WTC11 (cell line): ENCODE measurements at regions not wholly inside any gene's neighbourhood (a gene's known extent, or its start where the extent isn't known, plus 50 kb on each side); places are given as distances from the start of the nearest gene placed in this dataset.

Experiments
- ATAC-seq: fragments of 200-7000 bp; cut with Tn5 transposase; 2 replicates; pipeline ENCODE4 v1.10.0; 2021; ENCODE audit warnings: mild to moderate bottlenecking, moderate library complexity
- CTCF ChIA-PET: fragments of 300-600 bp; sonication (Branson Sonifier 250); formaldehyde crosslinking; loops from one replicate; lab custom pipeline; 2021; ENCODE audit warnings: antibody characterized with exemption; lab: Charles Lee
- POLR2A ChIA-PET: fragments of 350-600 bp; sonication (Branson Sonifier 250); formaldehyde crosslinking; loops from one replicate; lab custom pipeline; 2021; ENCODE audit warnings: antibody characterized with exemption; lab: Charles Lee
- DNase-seq: peaks from one replicate; pipeline ENCODE4 v3.0.0; 2021; ENCODE audit warnings: low spot score
- H3K27ac Mint-ChIP-seq: 2 replicates; pipeline ENCODE4 v1.8.0; 2021; ENCODE audit warnings: mixed read lengths
- H3K27me3 Mint-ChIP-seq: 2 replicates; pipeline ENCODE4 v1.8.0; 2021; ENCODE audit warnings: low read depth, mild to moderate bottlenecking, moderate library complexity, mixed read lengths
- H3K36me3 Mint-ChIP-seq: 2 replicates; pipeline ENCODE4 v1.8.0; 2021; ENCODE audit warnings: mixed read lengths
- H3K4me1 Mint-ChIP-seq: 2 replicates; pipeline ENCODE4 v1.8.0; 2022; ENCODE audit warnings: mixed read lengths
- H3K4me3 Mint-ChIP-seq: 2 replicates; pipeline ENCODE4 v1.8.0; 2021; ENCODE audit warnings: mild to moderate bottlenecking, moderate library complexity, mixed read lengths
- H3K9me3 Mint-ChIP-seq: 2 replicates; pipeline ENCODE4 v1.8.0; 2021; ENCODE audit warnings: mixed read lengths
- CBFB ChIP-seq: sonication (generic); formaldehyde crosslinking; IDR thresholded peaks from 2 replicates; pipeline ENCODE4 v1.8.1; 2022; ENCODE audit warnings: mild to moderate bottlenecking, low read depth, missing genetic modification reagents
- CREM ChIP-seq: sonication (generic); formaldehyde crosslinking; IDR thresholded peaks from 2 replicates; pipeline ENCODE4 v1.8.1; 2022; ENCODE audit warnings: mild to moderate bottlenecking, missing genetic modification reagents, moderate library complexity
- E2F1 ChIP-seq: sonication (generic); formaldehyde crosslinking; IDR thresholded peaks from 2 replicates; pipeline ENCODE4 v1.8.0; 2022; ENCODE audit warnings: mild to moderate bottlenecking, missing genetic modification reagents
- E2F5 ChIP-seq: sonication (generic); formaldehyde crosslinking; IDR thresholded peaks from 2 replicates; pipeline ENCODE4 v1.8.1; 2022; ENCODE audit warnings: mild to moderate bottlenecking, moderate library complexity, missing genetic modification reagents
- EMX1 ChIP-seq: fragments of 250-450 bp; sonication (Bioruptor Pico); IDR thresholded peaks from 2 replicates; pipeline ENCODE4 v1.8.0; 2021; ENCODE audit warnings: mild to moderate bottlenecking
- FOXK1 ChIP-seq: sonication (generic); formaldehyde crosslinking; IDR thresholded peaks from 2 replicates; pipeline ENCODE4 v1.8.0; 2022; ENCODE audit warnings: mild to moderate bottlenecking, moderate library complexity, missing genetic modification reagents
- GABPB1 ChIP-seq: sonication (generic); formaldehyde crosslinking; IDR thresholded peaks from 2 replicates; pipeline ENCODE4 v1.8.1; 2023; ENCODE audit warnings: mild to moderate bottlenecking, missing genetic modification reagents
- IRF2 ChIP-seq: sonication (generic); formaldehyde crosslinking; IDR thresholded peaks from 2 replicates; pipeline ENCODE4 v1.8.0; 2022; ENCODE audit warnings: low read depth, missing genetic modification reagents, borderline replicate concordance
- JUN ChIP-seq: sonication (generic); formaldehyde crosslinking; IDR thresholded peaks from 2 replicates; pipeline ENCODE4 v1.8.0; 2023; ENCODE audit warnings: mild to moderate bottlenecking, missing genetic modification reagents
- NFATC4 ChIP-seq: fragments of 250-450 bp; sonication (Bioruptor Pico); IDR thresholded peaks from 2 replicates; pipeline ENCODE4 v1.9.0; 2021; ENCODE audit warnings: mild to moderate bottlenecking
- NR2C2 ChIP-seq: sonication (generic); formaldehyde crosslinking; IDR thresholded peaks from 2 replicates; pipeline ENCODE4 v1.8.0; 2022; ENCODE audit warnings: mild to moderate bottlenecking, missing genetic modification reagents
- NR3C1 ChIP-seq: sonication (generic); formaldehyde crosslinking; conservative IDR thresholded peaks from 2 replicates; pipeline ENCODE4 v1.8.1; 2023; ENCODE audit warnings: low read depth, mild to moderate bottlenecking, missing genetic modification reagents
- OVOL2 ChIP-seq: fragments of 250-450 bp; sonication (Bioruptor Pico); IDR thresholded peaks from 2 replicates; pipeline ENCODE4 v1.9.0; 2021; ENCODE audit warnings: mild to moderate bottlenecking, borderline replicate concordance
- PRDM15 ChIP-seq: sonication (generic); formaldehyde crosslinking; IDR thresholded peaks from 2 replicates; pipeline ENCODE4 v1.8.0; 2022; ENCODE audit warnings: missing genetic modification reagents
- PREB ChIP-seq: sonication (generic); formaldehyde crosslinking; IDR thresholded peaks from 2 replicates; pipeline ENCODE4 v1.8.1; 2022; ENCODE audit warnings: mild to moderate bottlenecking, missing genetic modification reagents, moderate library complexity, borderline replicate concordance
- RELA ChIP-seq: sonication (generic); formaldehyde crosslinking; IDR thresholded peaks from 2 replicates; pipeline ENCODE4 v1.8.1; 2022; ENCODE audit warnings: missing genetic modification reagents, mild to moderate bottlenecking, borderline replicate concordance
- RORB ChIP-seq: fragments of 250-450 bp; sonication (Bioruptor Pico); IDR thresholded peaks from 2 replicates; pipeline ENCODE4 v1.9.0; 2021; ENCODE audit warnings: mild to moderate bottlenecking
- TP53 ChIP-seq: sonication (generic); formaldehyde crosslinking; IDR thresholded peaks from 2 replicates; pipeline ENCODE4 v1.8.1; 2023; ENCODE audit warnings: mild to moderate bottlenecking, missing genetic modification reagents
- USF2 ChIP-seq: sonication (generic); formaldehyde crosslinking; IDR thresholded peaks from 2 replicates; pipeline ENCODE4 v1.8.1; 2023; ENCODE audit warnings: mild to moderate bottlenecking, missing genetic modification reagents, moderate library complexity
- ZMAT4 ChIP-seq: fragments of 250-450 bp; sonication (Bioruptor Pico); IDR thresholded peaks from 2 replicates; pipeline ENCODE4 v1.9.0; 2021; ENCODE audit warnings: mild to moderate bottlenecking
- ZNF219 ChIP-seq: sonication (generic); formaldehyde crosslinking; IDR thresholded peaks from 2 replicates; pipeline ENCODE4 v1.8.0; 2023; ENCODE audit warnings: missing genetic modification reagents, mild to moderate bottlenecking, borderline replicate concordance
- ZNF232 ChIP-seq: sonication (generic); formaldehyde crosslinking; IDR thresholded peaks from 2 replicates; pipeline ENCODE4 v1.8.0; 2022; ENCODE audit warnings: mild to moderate bottlenecking, missing genetic modification reagents
- ZNF425 ChIP-seq: fragments of 250-450 bp; sonication (Bioruptor Pico); conservative IDR thresholded peaks from 2 replicates; pipeline ENCODE4 v1.9.0; 2021; ENCODE audit warnings: mild to moderate bottlenecking
- ZNF671 ChIP-seq: fragments of 250-450 bp; sonication (Bioruptor Pico); IDR thresholded peaks from 2 replicates; pipeline ENCODE4 v1.8.0; 2021; ENCODE audit warnings: mild to moderate bottlenecking

- H3K4me3 Mint-ChIP-seq = no peak overlapping the region
- H3K27me3 Mint-ChIP-seq = no peaks in the 10 kb centered on the region
- H3K36me3 Mint-ChIP-seq = no peaks in the 10 kb centered on the region
- ATAC-seq = no peak
- no peak for TF ChIP-seq RORB (CRISPR knock-in tag)
- TF ChIP-seq ZMAT4 (CRISPR knock-in tag) = no peak
- no peak for TF ChIP-seq OVOL2
- no peak for TF ChIP-seq ZNF232 (CRISPR knock-in tag)
- TF ChIP-seq NFATC4 (CRISPR knock-in tag) = no peak
- TF ChIP-seq FOXK1 (CRISPR knock-in tag) = no peak
- TF ChIP-seq IRF2 = no peak
- TF ChIP-seq NR3C1 (CRISPR knock-in tag) = no peak
- no peak for TF ChIP-seq PRDM15 (CRISPR knock-in tag)
- no peak for TF ChIP-seq JUN
- no peak for TF ChIP-seq GABPB1 (CRISPR knock-in tag)
- peaks cover 2% of the 10 kb centered on the region; the same call in 1 of the 2 replicates for H3K4me1 Mint-ChIP-seq
- no peaks in the 10 kb centered on the region for H3K9me3 Mint-ChIP-seq
- CTCF ChIA-PET = interaction anchor here (0.8 to 1.7 kb wide), 3 partner anchors 12 to 719 kb away, joined by 3 to 8 read pairs (median 4); no protein-coding TSS in a partner anchor
- DNase-seq = no peak
- no peak overlapping the region for H3K27ac Mint-ChIP-seq
- POLR2A ChIA-PET = interaction anchor here (0.8 kb wide), 1 partner anchor 51 kb away, joined by 3 read pairs; no protein-coding TSS in a partner anchor
Measured at GRCh38 chr1:29392486-29393450, 156.4 kb downstream of the PTPRU start.

GRCh38 chr1:29392036-29392435 lies 155.7 kb downstream of the PTPRU start:
- Mint-ChIP-seq H3K4me1 (peaks cover 2% of the 10 kb centered on the region; the same call in 1 of the 2 replicates), H3K27me3 (no peaks in the 10 kb centered on the region), H3K27ac (no peak overlapping the region), H3K9me3 (no peaks in the 10 kb centered on the region), H3K36me3 (no peaks in the 10 kb centered on the region), H3K4me3 (no peak overlapping the region)
- TF ChIP-seq CBFB (CRISPR knock-in tag) = no peak
- TF ChIP-seq NR3C1 (CRISPR knock-in tag) = no peak
- TF ChIP-seq ZNF425 (CRISPR knock-in tag) = no peak
- TF ChIP-seq E2F5 (CRISPR knock-in tag) = no peak
- no peak for TF ChIP-seq ZNF219 (CRISPR knock-in tag)
- TF ChIP-seq PREB (CRISPR knock-in tag) = no peak
- TF ChIP-seq TP53 (CRISPR knock-in tag) = no peak
- TF ChIP-seq USF2 = no peak
- TF ChIP-seq ZNF671 (CRISPR knock-in tag) = no peak
- no peak for TF ChIP-seq E2F1 (CRISPR knock-in tag)
- no peak for TF ChIP-seq CREM (CRISPR knock-in tag)
- no peak for TF ChIP-seq NR2C2
- no peak for TF ChIP-seq EMX1
- no peak for TF ChIP-seq RELA (CRISPR knock-in tag)
- DNase-seq (no peak), ATAC-seq (no peak)
- ChIA-PET CTCF (interaction anchor here (0.8 to 1.7 kb wide), 3 partner anchors 12 to 720 kb away, joined by 3 to 8 read pairs (median 4); no protein-coding TSS in a partner anchor), POLR2A (interaction anchor here (0.8 kb wide), 1 partner anchor 52 kb away, joined by 3 read pairs; no protein-coding TSS in a partner anchor)
